ENCODE measurements at regions not wholly inside any gene's neighbourhood (a gene's known extent, or its start where the extent isn't known, plus 50 kb on each side); places are given as distances from the start of the nearest gene placed in this dataset.

GRCh38 chr6:26149240-26149639 lies 62.0 kb downstream of the HFE start:
- DNase-seq, result no peak

GRCh38 chr6:26152226-26153101 lies 65.2 kb downstream of the HFE start:
- DNase-seq, result no peak

DNA sequence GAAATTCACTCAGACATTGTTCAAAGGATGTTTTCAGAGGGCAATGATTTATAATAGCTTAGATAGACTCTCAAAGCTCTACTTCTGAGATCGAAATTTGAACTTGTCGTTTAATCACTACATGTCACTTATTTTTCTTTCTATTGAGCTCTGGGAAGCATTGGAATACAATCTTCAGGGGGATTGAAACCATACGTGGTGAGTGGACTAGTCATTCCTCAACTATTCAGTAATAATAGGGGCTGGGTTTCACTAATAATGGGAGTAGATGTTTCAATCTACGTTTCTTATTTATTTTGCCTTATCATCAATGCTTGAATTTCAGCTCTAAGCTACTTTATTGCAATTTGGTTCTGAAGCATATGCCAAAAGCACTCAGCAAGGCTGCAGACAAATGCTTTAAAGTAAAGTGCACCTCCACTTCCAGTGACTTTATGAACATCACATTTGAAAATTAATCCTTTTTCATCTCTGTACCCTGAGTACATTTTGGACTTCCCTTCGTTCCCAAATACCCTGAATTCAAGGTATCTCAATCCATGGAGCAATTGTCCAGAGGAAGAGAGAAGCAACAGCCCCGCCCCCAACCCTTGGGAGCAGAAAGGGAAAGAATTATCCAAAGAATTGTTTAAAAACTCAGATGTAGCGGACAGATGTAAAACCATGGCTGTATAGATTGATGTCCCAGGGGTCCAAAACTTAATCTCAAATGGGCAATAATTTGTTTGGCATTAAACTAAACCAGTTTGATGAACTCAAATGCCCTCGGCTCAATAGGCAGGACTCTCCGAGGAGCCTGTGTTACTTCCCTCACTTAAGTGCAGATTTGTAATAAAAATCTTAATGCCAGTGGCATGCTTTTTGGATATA lies 68.1 kb downstream of the HFE start:
- DNase-seq, result peak in 1 of 2 experiments; percentile 49

GRCh38 chr6:26156105-26156849 lies 69.0 kb downstream of the HFE start:
- peak; percentile 67 to 76 for DNase-seq

- DNase-seq, result no peak
These were observed 69.6 kb downstream of the HFE start for GRCh38 chr6:26156850-26157250.

DNA sequence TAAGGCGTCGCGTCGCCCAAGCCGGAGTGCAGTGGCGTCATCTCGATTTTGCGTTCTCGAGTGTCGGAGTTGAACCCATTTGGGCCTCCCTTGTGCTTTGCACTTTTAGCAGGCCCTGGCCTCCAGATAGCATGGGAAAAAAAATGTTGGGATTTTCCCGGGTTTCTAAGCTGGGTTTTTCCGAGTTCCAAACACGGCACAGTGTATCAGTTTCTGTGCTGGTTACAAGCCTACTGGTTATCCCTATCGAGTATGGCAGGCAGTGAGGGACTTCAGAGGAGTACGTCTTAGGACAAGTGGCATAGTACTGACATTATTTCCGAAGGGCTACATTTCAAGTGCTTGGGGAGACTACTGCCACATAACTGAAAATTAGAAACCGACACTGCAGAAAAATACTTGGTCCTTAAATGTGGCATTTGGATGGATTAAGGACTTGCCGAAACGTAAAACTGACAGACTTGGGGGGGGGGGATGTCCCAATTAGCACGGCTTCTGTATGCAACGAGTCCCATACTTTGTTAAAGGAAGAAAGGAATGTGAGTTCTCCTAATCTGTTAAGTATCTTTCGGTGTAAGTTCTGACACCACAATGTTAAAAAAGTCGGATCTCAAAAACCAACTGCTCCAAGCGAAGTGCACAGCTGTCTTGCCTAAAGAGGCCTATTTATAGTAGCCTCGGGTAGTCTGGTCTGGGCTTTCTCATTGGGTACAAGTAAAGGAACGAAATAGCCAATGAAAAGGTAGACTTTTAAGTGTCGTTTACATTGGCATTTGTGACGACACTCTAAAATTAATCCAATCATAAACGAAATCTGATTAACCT lies 70.2 kb downstream of the HFE start:
- peak; percentile 87 to 92 for DNase-seq

GRCh38 chr6:26158076-26158580 lies 70.9 kb downstream of the HFE start:
- peak in 1 of 2 experiments; percentile 93 for DNase-seq

GRCh38 chr6:26158581-26159356 lies 71.5 kb downstream of the HFE start:
- DNase-seq, result peak; percentile 15 to 50

DNA sequence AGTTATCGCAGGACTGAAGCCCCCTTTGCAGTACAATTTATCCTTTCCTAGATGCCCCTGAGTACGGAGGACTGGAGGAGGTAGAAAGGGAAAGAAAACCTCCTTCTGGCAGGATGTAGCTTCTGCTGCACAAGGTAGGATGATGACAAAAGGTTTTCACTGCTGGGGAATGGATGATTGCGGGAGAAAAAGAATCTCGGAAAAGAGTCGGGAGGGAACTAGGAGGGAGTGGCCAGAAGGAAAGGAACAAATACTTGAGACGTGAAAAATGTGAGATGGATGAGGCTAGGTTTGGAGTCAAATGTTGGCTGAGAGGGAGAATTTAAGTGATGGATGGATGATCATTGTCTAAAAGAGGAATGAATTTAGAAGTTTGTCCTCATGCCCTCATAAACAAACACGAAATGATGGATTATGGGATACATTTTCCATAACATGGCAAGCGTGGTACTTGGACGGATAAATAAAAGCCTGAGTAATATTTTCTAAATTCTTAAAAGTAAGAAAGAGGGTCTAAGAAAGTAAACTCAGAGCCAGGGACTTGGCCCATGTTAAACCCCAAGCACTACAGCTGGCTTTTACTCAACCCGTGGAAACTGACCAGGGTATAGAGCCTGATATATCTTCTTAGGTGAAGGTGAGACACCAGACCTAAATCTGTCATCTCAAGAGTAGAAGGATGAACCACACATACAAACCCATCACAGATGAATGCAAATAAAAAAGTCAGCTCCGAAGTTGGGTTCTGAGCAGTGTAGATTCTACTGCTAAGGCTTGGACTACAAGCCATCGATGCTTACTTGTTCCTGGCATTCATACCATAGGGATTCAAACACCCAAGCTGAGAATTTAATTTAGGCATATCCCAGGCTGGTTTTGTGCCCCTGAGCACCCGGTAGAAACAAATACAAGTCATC lies 72.4 kb downstream of the HFE start:
- DNase-seq, result peak; percentile 20 to 37

- DNase-seq, result no peak
These were observed 74.1 kb downstream of the HFE start for GRCh38 chr6:26161322-26161721.

DNA sequence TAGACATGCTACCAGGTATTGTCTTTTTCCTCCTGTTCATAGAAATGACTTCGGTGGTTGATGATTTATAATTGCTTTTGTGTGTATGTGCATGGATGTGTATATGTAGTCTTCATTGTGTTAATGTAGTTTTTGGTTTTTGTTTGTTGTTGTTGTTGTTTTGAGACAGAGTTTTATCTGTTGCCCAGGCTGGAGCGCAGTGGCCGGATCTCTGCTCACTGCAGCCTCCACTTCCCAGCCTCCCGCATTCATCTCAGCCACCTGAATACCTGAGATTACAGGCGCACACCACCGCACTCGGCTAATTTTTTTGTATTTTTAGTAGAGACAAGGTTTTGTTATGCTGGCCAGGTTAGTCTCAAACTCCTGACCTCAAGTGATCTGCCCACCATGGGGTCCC lies 75.2 kb downstream of the HFE start:
- DNase-seq, result no peak

DNA sequence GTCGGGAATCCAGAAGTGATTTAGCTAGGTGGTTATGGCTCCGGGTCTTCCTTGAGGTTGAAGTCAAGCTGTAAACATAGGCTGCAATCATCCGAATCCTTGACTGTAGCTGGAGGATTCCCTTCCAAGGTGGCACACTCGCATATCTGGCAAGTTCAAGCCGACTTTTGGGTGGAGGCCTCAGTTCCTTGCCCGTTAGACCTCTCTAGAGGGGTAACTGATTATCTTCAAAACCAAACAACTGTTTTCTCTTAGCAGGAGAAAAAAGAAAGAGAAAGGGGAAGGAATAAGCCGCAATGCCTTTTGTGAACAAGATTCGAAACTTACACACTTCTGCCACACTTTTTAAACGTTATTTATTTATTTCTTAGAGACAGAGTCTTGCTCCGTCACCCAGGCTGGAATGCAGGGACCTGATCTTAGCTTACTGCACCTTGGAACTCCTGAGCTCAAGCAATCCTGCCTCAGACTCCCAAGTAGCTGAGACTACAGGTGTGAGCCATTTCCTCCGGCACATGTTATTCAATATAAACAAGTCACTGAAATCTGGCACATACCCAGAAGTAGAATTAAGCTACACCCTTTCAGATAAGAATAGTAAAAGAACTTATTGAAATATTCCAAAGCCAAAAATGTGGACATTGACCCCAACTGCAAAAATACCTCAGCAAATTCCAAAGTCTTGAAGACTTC lies 76.3 kb downstream of the HFE start:
- DNase-seq, result no peak

DNA sequence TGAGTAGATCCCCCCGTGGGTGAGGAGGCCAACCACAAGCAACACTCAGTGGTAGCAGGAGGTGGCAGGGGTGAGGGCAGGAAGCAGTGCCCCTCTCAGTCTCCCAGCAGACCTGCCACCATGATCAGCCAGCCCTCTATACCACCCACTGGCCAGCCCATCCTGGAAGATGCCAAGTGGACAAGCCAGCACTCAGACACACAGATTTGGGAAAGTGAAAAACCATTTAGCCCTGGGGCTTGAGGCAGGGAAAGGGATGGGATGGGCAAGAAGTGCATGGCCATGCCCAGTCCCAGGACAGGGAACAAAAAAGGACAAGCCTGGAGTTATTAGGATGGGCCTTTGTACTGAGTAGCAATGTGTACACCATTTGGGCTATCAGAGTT lies 76.9 kb downstream of the HFE start:
- DNase-seq, result no peak

DNA sequence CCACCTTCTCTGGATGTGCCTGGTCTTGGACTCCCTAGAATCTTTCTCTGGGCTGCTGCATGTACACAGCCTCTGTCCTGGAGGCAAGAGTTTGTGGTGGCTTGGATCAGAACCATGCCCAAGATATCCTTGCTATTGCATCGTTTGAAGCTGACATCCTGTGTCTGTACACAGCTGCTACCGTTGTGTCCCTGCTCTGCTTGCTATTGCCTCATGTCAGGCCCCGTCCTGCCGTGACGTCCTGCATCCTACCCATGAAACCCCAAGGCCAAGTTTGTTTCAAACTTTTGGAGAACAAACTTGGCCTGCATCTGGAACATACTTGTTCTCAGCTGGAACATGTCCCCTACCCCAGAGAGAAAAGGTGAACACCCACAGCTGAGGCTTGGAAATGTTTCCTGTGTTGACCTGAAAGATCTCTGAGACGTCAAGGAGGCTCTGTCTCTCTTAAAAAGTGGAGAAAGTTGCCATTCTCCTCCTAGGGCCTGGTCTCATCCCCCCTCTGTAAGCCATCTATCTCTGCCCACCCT lies 78.1 kb downstream of the HFE start:
- no peak for DNase-seq

GRCh38 chr6:26170181-26170580 lies 83.0 kb downstream of the HFE start:
- no peak for DNase-seq

DNA sequence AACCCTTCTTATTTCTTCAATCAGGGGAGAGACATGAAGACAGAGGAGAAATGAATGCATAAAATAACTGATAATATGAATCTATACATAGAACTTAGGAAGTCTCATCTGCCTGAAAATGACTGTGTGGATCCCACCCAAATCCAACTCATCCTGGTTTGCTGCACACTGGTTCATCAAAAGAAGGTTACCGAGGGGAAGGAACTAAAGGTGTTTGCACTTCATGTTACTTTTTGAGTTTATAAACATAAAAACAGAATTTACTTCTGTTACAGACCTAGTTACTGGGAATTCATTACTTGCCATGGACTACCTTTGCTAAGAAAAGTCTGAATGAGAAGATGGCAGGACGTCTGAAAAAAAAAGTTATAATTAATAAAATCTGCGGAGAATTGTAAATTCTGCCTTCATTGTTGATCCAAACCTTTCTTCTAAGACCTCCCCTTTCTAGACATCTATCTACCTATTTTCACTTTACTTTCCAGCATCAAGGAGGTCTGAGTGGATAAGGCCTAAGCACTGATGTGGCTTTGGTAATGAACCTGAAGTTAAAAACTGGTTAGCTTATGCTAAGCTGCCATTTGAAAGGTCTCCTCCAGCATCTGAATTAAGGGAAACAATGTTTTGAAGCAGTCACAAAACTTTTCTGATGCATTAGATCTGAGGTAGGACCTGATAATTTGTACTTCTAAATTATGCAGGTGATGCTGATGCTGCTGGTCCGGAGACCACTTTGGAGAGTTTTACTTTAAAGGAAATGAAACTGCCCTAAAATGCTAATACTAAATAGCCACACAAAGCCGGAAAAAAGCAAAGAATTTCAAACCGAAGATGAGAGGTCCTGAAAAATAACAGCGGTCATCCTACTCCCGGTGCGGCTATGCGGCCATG lies 84.0 kb downstream of the HFE start:
- DNase-seq, result no peak

- DNase-seq, result peak in 1 of 2 experiments; percentile 55
These were observed 85.4 kb downstream of the HFE start for GRCh38 chr6:26172608-26172968.

GRCh38 chr6:26173836-26174145 lies 86.6 kb downstream of the HFE start:
- DNase-seq, result no peak

All from NCI-H187 (cell line).